B cell (primary cell): ENCODE measurements at regions not wholly inside any gene's neighbourhood (a gene's known extent, or its start where the extent isn't known, plus 50 kb on each side); places are given as distances from the start of the nearest gene placed in this dataset.

Experiments used
- ATAC-seq: fragments of 200-7000 bp; cut with Tn5 transposase; one replicate; pipeline ENCODE4 v1.10.0; 2021; ENCODE audit warnings: low read depth, mild to moderate bottlenecking, moderate number of reproducible peaks, moderate library complexity
- CTCF ChIA-PET: fragments of 350-600 bp; sonication (Branson Sonifier 250); formaldehyde crosslinking; loops from one replicate; lab custom pipeline; 2021; ENCODE audit warnings: antibody characterized with exemption, inconsistent platforms; lab: Charles Lee
- POLR2A ChIA-PET: fragments of 350-600 bp; sonication (Branson Sonifier 250); formaldehyde crosslinking; loops from one replicate; lab custom pipeline; 2021; ENCODE audit warnings: antibody characterized with exemption; lab: Charles Lee
- DNase-seq: peaks from one replicate; pipeline ENCODE4 v3.0.0; 2013
- H2AFZ ChIP-seq: 2 replicates; pipeline ENCODE4 v1.6.1; 2012; ENCODE audit warnings: mild to moderate bottlenecking, low read depth, low read length; ENCODE audit not compliant: insufficient read depth, poor library complexity, severe bottlenecking
- H3K27ac ChIP-seq, 2 donors: 1 replicate in 1 of 2; 2 replicates in 1 of 2; pipeline ENCODE4 v1.5.1; 2012 to 2013; ENCODE audit warnings: low read length in 2 of 2, mild to moderate bottlenecking in 2 of 2, moderate library complexity in 1 of 2
- H3K27me3 ChIP-seq, 4 experiments: fragments of 200-600 bp in 1 of 4; sonication (generic) in 1 of 4; replicated peaks in 1 of 4; 1 replicate in 2 of 4; 2 replicates in 2 of 4; pipeline versions ENCODE4 v1.6.1 to v1.7.0; 2013 to 2016; ENCODE audit warnings: low read length in 3 of 4, mild to moderate bottlenecking in 2 of 4, mixed read lengths in 1 of 4, moderate library complexity in 1 of 4; ENCODE audit not compliant: insufficient read depth in 4 of 4, control insufficient read depth in 3 of 4; ENCODE audit errors: control extremely low read depth in 1 of 4
- H3K36me3 ChIP-seq, 2 experiments: replicated peaks in 1 of 2; 1 replicate in 1 of 2; 2 replicates in 1 of 2; pipeline versions ENCODE4 v1.6.1 to v1.7.1; 2013; ENCODE audit warnings: low read length in 1 of 2; ENCODE audit not compliant: insufficient read depth in 2 of 2, control insufficient read depth in 1 of 2; ENCODE audit errors: control extremely low read depth in 1 of 2, extremely low read depth in 1 of 2
- H3K4me1 ChIP-seq, 2 donors: fragments of 200-600 bp in 1 of 2; sonication (generic) in 1 of 2; 1 replicate in 1 of 2; 2 replicates in 1 of 2; pipeline versions ENCODE4 v1.5.1 to v1.6.1; 2013 to 2017; ENCODE audit warnings: low read length in 2 of 2; ENCODE audit not compliant: control insufficient read depth in 2 of 2, insufficient read depth in 2 of 2
- H3K4me2 ChIP-seq: replicated peaks from 2 replicates; pipeline ENCODE3; 2012; ENCODE audit warnings: mild to moderate bottlenecking, low read depth, low read length; ENCODE audit not compliant: poor library complexity, severe bottlenecking
- H3K4me3 ChIP-seq, 5 experiments: fragments of 200-600 bp in 1 of 5; sonication (generic) in 1 of 5; 1 replicate in 3 of 5; 2 replicates in 2 of 5; pipeline versions ENCODE4 v1.5.1 to v1.7.0; 2011 to 2016; ENCODE audit warnings: low read length in 4 of 5, mild to moderate bottlenecking in 4 of 5, low read depth in 2 of 5, control low read depth in 1 of 5, moderate library complexity in 1 of 5; ENCODE audit not compliant: insufficient read depth in 1 of 5; ENCODE audit errors: control extremely low read depth in 1 of 5, extremely low read depth in 1 of 5
- H3K79me2 ChIP-seq: fragments of 200-600 bp; sonication (generic); one replicate; pipeline ENCODE4 v1.6.0; 2016; ENCODE audit warnings: low read length; ENCODE audit not compliant: control insufficient read depth, insufficient read depth
- H3K9ac ChIP-seq: fragments of 200-600 bp; sonication (generic); 2 replicates; pipeline ENCODE4 v1.6.1; 2017; ENCODE audit warnings: mild to moderate bottlenecking, low read length, moderate library complexity
- H3K9me3 ChIP-seq, 3 donors: one replicate each; pipeline versions ENCODE4 v1.6.1 to v1.7.1; 2013; ENCODE audit warnings: low read length in 2 of 3; ENCODE audit not compliant: control insufficient read depth in 2 of 3, insufficient read depth in 1 of 3; ENCODE audit errors: control extremely low read depth in 1 of 3
- H4K20me1 ChIP-seq: 2 replicates; pipeline ENCODE4 v1.6.0; 2012; ENCODE audit warnings: mild to moderate bottlenecking, low read length; ENCODE audit not compliant: insufficient read depth, control insufficient read depth, poor library complexity, severe bottlenecking
- H3K27ac Mint-ChIP-seq: one replicate; pipeline ENCODE4 v1.8.0; 2021; ENCODE audit warnings: mixed read lengths
- H3K27me3 Mint-ChIP-seq: one replicate; pipeline ENCODE4 v1.8.0; 2021; ENCODE audit warnings: mixed read lengths
- H3K4me1 Mint-ChIP-seq: one replicate; pipeline ENCODE4 v1.8.0; 2021; ENCODE audit warnings: mixed read lengths
- H3K4me3 Mint-ChIP-seq: one replicate; pipeline ENCODE4 v1.8.0; 2021; ENCODE audit warnings: mixed read lengths
- H3K9me3 Mint-ChIP-seq: one replicate; pipeline ENCODE4 v1.8.0; 2022; ENCODE audit warnings: mixed read lengths; ENCODE audit not compliant: insufficient read depth
- CTCF ChIP-seq: fragments of 200-600 bp; IDR thresholded peaks from one replicate; pipeline ENCODE4 v1.8.0; 2022; ENCODE audit warnings: antibody characterized with exemption, mild to moderate bottlenecking
- EZH2 ChIP-seq: IDR thresholded peaks from 2 replicates; pipeline ENCODE4 v1.6.1; 2012; ENCODE audit warnings: borderline replicate concordance, low read depth, mild to moderate bottlenecking, moderate library complexity, low read length; ENCODE audit not compliant: insufficient read depth, poor library complexity, severe bottlenecking
- WGBS: methylation state at CpG from one replicate; pipeline ENCODE4 v1.1.5; 2013; ENCODE audit warnings: missing lambda C conversion rate; ENCODE audit not compliant: insufficient coverage; 5-methylcytosine and 5-hydroxymethylcytosine counted together
- intact Hi-C: fragments of 100-400 bp; cut with micrococcal nuclease; formaldehyde crosslinking; loops from one replicate; pipeline ENCODE4 v1.10.0; 2022

DNA sequence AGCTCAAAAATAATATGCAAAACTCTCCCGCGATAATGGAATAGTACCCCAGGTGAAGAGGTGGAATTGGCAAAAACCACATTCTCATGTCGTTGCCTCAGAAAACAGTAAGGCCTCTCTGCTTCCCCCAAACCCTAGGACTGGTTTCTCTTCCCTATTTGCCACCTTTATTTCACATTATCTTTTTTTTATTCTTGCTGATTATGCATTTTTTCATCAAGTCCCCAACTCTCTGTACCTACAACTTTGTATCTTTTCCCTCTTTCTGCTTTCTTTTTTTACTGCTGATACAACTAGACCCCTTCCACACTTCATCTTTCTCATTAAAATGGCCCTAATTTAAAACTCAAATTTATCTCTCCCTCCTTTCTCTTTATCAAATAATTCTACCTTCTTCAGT lies 1472.2 kb downstream of the SUCLG1 start:
- no peak for ATAC-seq
- H3K4me1 Mint-ChIP-seq: no peaks in the 10 kb centered on the region

DNA sequence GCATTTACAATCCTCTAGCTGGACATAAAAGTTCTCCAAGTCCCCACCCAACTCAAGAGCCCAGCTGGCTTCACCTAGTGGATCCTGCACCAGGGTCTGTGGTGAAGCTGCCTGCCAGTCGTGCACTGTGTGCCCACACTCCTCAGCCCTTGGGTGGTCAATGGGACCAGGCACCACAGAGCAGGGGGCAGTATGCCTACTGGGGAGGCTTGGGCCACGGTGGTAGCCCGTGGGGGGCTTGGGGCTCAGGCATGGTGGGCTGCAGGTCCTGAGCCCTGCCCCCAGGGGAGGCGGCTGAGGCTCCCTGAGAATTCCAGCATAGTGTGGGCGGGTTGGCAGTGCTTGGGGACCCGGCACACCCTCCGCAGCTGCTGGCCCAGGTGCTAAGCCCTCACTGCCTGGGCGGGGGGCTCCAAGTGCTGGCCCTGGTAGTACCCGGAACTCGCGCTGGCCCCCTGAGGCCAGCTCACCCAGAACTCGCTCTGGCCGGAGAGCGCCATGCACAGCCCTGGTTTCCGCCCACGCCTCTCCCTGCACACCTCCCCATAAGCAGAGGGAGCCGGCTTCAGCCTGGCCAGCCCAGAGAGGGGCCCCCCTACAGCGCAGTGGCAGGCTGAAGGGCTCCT lies 1473.4 kb downstream of the SUCLG1 start:
- Histone ChIP-seq H3K4me1 (no peaks in the 10 kb centered on the region), H2AFZ (no peak overlapping the region), H3K9ac (no peak overlapping the region), H3K27me3 (no peaks in the 10 kb centered on the region), H3K79me2 (no peaks in the 10 kb centered on the region), H4K20me1 (no peaks in the 10 kb centered on the region), H3K27ac (no peak overlapping the region), H3K4me3 (no peak overlapping the region), H3K36me3 (no peaks in the 10 kb centered on the region), H3K9me3 (peaks cover 0 to 17% (median 2%) of the 10 kb centered on the region in 3 donors), H3K4me2 (no peak overlapping the region)
- ChIA-PET POLR2A (no interaction called here), CTCF (no interaction called here)
- TF ChIP-seq CTCF (no peak), EZH2 (no peak)
- intact Hi-C loops: no loop called here
- ATAC-seq (no peak), DNase-seq (no peak)
- Mint-ChIP-seq H3K9me3 (peaks cover 10% of the 10 kb centered on the region), H3K4me1 (no peaks in the 10 kb centered on the region), H3K27ac (no peak overlapping the region), H3K27me3 (no peaks in the 10 kb centered on the region), H3K4me3 (no peak overlapping the region)
- 93% methylated on average over 18 of the region's 18 CpGs for WGBS

More for the DNA sequence above, 1472.2 kb downstream of the SUCLG1 start:
- intact Hi-C loops: no loop called here
- Mint-ChIP-seq H3K9me3 (peaks cover 12% of the 10 kb centered on the region), H3K27ac (no peak overlapping the region), H3K27me3 (no peaks in the 10 kb centered on the region), H3K4me3 (no peak overlapping the region)
- Histone ChIP-seq H3K4me3 (no peak overlapping the region), H3K27ac (no peak overlapping the region), H3K9me3 (peaks cover 0 to 15% (median 0%) of the 10 kb centered on the region in 3 donors), H3K9ac (no peak overlapping the region), H3K4me2 (no peak overlapping the region), H4K20me1 (no peaks in the 10 kb centered on the region), H3K79me2 (no peaks in the 10 kb centered on the region), H3K36me3 (no peaks in the 10 kb centered on the region), H2AFZ (no peak overlapping the region), H3K4me1 (no peaks in the 10 kb centered on the region), H3K27me3 (no peaks in the 10 kb centered on the region)
- TF ChIP-seq CTCF: no peak
- no peak for TF ChIP-seq EZH2
- ChIA-PET POLR2A (no interaction called here), CTCF (no interaction called here)
- DNase-seq: no peak
- WGBS: 67% methylated on average over 1 of the region's 3 CpGs
